Transverse colon (tissue), 4 donors: ENCODE measurements at regions not wholly inside any gene's neighbourhood (a gene's known extent, or its start where the extent isn't known, plus 50 kb on each side); places are given as distances from the start of the nearest gene placed in this dataset.

Source experiments
- DNase-seq: peaks from one replicate; pipeline ENCODE4 v3.0.0-alpha.2; 2019
- H3K27ac ChIP-seq, 4 donors: fragments of 200-600 bp; sonication (generic); 2 replicates each; pipeline ENCODE4 v1.5.1; 2016 to 2018; ENCODE audit warnings: inconsistent platforms in 4 of 4
- H3K27me3 ChIP-seq: fragments of 200-600 bp; sonication (generic); 2 replicates; pipeline ENCODE4 v1.5.1; 2017; ENCODE audit warnings: inconsistent platforms
- H3K36me3 ChIP-seq, 4 donors: fragments of 200-600 bp; sonication (generic); 2 replicates each; pipeline ENCODE4 v1.5.1; 2017 to 2019; ENCODE audit warnings: inconsistent platforms in 4 of 4
- H3K4me1 ChIP-seq, 4 donors: fragments of 200-600 bp; sonication (generic); 2 replicates each; pipeline ENCODE4 v1.5.1; 2017 to 2020; ENCODE audit warnings: inconsistent platforms in 4 of 4
- H3K4me3 ChIP-seq, 4 donors: fragments of 200-600 bp; sonication (generic); 1 replicate in 1 of 4; 2 replicates in 3 of 4; pipeline versions ENCODE4 v1.5.1 to v1.6.1; 2017 to 2019; ENCODE audit warnings: inconsistent platforms in 4 of 4
- H3K9me3 ChIP-seq, 2 donors: fragments of 200-600 bp; sonication (generic); 2 replicates each; pipeline ENCODE4 v1.5.1; 2017 to 2019; ENCODE audit warnings: inconsistent platforms in 2 of 2
- EP300 ChIP-seq: sonication (generic); formaldehyde crosslinking; IDR thresholded peaks from one replicate; pipeline ENCODE4 v1.6.1; 2017; ENCODE audit warnings: antibody characterized with exemption, low read depth
- POLR2A ChIP-seq: fragments of 450-650 bp; IDR thresholded peaks from one replicate; pipeline ENCODE4 v1.6.1; 2016; ENCODE audit warnings: antibody characterized with exemption, mild to moderate bottlenecking, moderate library complexity
- POLR2AphosphoS5 ChIP-seq, 3 donors: sonication (generic); formaldehyde crosslinking; IDR thresholded peaks; one replicate each; pipeline ENCODE4 v1.6.1; 2016; ENCODE audit warnings: antibody characterized with exemption in 3 of 3
- WGBS, 2 donors: methylation state at CpG; one replicate each; pipeline ENCODE4 v1.1.5; 2018; ENCODE audit warnings: low coverage in 1 of 2; 5-methylcytosine and 5-hydroxymethylcytosine counted together
- in situ Hi-C, 4 donors: fragments of 200-750 bp; cut with MboI; loops; one replicate each; pipeline versions ENCODE4 v1.15.0 to v1.15.1; 2017; ENCODE audit warnings: low sequenced_read_pairs in 3 of 4, low pct_ligation_motif_present in 1 of 4, low pct_unique_long_range_greater_than_20kb in 1 of 4
- intact Hi-C: fragments of 100-400 bp; cut with DNase I; formaldehyde crosslinking; loops from one replicate; pipeline ENCODE4 v1.15.1; 2023; ENCODE audit warnings: low total_unique reads
- TF ChIP-seq, protein P1 (sequence below), 5 experiments: fragments of 200-600 bp in 3 of 5; fragments of 450-650 bp in 2 of 5; sonication (generic) in 3 of 5; IDR thresholded peaks; 1 replicate in 2 of 5; 2 replicates in 3 of 5; pipeline ENCODE4 v1.5.1; 2016 to 2017; ENCODE audit warnings: antibody characterized with exemption in 5 of 5, inconsistent platforms in 3 of 5, mild to moderate bottlenecking in 2 of 5, moderate library complexity in 1 of 5

DNA sequence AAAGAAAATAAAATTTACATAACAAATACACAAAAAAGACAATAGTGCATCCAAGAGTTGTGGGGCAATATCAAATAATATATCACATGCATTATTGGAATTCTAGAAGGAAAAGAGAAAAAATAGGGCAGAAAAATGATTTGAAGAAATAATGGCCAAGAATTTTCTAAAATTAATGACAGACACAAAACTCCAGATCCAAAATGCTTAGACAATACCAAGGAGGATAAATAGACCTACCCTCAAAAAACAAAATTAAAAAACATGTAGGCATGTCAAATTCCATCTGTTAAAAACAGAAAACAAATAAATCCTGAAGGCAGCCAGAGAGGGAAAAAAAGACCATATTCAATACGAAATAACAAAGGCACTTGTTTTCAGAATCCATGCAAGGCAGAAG lies 191.5 kb upstream of the ZNF536 start:
- H3K27me3 ChIP-seq = no peaks in the 10 kb centered on the region
- H3K36me3 ChIP-seq = no peaks in the 10 kb centered on the region
- DNase-seq = no peak
- in situ Hi-C loops = no loop called here
- no peak overlapping the region for H3K4me3 ChIP-seq
- TF ChIP-seq EP300 (no peak), POLR2AphosphoS5 (IDR thresholded peaks at IDR 0.05) (no peak)
- intact Hi-C loops = no loop called here
- peaks cover 24 to 26% of the 10 kb centered on the region in 2 donors for H3K9me3 ChIP-seq
- WGBS, 2 donors = 76 to 92% methylated on average over 1 of the region's 1 CpG
- no peak overlapping the region for H3K27ac ChIP-seq
- no peaks in the 10 kb centered on the region for H3K4me1 ChIP-seq

DNA sequence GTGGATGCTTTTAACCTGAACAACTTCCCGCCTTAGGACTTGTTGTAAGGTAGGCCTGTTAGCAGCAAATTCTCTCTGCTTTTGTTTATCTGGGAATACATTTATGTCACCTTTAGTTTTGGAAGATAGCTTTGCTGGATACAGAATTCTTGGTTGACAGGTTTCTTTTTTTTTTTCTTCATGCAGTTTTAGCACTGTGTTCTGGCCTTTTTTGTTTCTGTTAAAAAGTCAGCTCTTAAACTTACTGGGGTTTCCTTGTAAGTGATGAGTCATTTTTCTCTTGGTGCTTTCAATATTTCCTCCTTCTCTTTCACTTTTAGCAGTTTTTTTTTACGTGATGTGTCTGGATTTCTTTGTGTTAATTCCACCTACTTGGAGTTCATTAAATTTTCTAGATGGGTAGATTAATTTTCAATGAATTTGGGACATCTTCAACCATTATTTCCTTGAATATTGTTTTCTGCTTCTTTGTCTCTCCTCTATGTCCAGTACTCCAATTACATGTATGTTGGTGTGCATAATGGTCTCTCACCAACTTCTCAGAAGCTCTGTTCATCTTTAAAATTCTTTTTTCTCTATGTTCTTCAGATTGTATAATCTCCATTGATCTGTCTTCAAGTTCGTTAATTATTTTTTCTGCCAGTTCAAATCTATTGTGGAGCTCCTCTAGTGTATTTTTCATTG lies 188.2 kb upstream of the ZNF536 start:
- in situ Hi-C loops = no loop called here
- TF ChIP-seq POLR2A (no peak), POLR2AphosphoS5 (IDR thresholded peaks at IDR 0.05) (no peak), EP300 (no peak)
- TF ChIP-seq, protein P1, sequence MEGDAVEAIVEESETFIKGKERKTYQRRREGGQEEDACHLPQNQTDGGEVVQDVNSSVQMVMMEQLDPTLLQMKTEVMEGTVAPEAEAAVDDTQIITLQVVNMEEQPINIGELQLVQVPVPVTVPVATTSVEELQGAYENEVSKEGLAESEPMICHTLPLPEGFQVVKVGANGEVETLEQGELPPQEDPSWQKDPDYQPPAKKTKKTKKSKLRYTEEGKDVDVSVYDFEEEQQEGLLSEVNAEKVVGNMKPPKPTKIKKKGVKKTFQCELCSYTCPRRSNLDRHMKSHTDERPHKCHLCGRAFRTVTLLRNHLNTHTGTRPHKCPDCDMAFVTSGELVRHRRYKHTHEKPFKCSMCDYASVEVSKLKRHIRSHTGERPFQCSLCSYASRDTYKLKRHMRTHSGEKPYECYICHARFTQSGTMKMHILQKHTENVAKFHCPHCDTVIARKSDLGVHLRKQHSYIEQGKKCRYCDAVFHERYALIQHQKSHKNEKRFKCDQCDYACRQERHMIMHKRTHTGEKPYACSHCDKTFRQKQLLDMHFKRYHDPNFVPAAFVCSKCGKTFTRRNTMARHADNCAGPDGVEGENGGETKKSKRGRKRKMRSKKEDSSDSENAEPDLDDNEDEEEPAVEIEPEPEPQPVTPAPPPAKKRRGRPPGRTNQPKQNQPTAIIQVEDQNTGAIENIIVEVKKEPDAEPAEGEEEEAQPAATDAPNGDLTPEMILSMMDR (IDR thresholded peaks at IDR 0.05) = no peak
- WGBS, 2 donors = 56 to 71% methylated on average over 2 to 3 of the region's 3 CpGs
- Histone ChIP-seq H3K9me3 (peaks cover 24 to 26% of the 10 kb centered on the region in 2 donors), H3K4me1 (no peaks in the 10 kb centered on the region), H3K27me3 (no peaks in the 10 kb centered on the region), H3K36me3 (no peaks in the 10 kb centered on the region), H3K27ac (no peak overlapping the region), H3K4me3 (no peak overlapping the region)
- intact Hi-C loops = no loop called here
- no peak for DNase-seq

DNA sequence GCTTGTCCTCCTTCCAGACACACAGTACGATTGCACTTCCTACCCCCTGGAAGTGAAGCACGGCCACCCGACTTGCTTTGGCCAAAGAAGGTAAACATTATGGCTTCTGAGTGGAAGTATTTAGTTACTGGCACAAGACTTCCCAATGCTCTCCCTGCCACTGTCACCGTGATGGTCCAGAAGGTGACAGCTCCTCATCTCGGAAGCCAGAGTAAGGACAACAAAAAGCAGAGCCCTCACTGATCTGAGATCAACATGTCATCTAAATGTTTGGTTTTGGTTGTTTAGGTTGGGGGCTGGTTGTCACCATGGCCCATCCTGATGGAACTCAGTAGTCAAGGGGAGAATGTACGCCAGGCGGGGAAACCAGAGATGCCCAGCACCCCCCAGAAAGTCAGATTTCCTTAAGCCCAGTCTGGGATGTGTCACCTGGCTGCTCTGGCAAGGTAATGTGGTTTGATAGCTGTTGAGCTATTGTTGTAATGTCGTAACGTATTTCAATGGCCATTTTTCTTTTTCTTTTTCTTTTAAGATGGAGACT lies 170.1 kb upstream of the ZNF536 start:
- TF ChIP-seq, protein P1 (IDR thresholded peaks at IDR 0.05) = no peak
- TF ChIP-seq POLR2A (no peak), POLR2AphosphoS5 (IDR thresholded peaks at IDR 0.05) (no peak), EP300 (no peak)
- H3K27me3 ChIP-seq = no peaks in the 10 kb centered on the region
- no peak overlapping the region for H3K27ac ChIP-seq
- WGBS, 2 donors = 71 to 87% methylated on average over 3 to 9 of the region's 9 CpGs
- no peak for DNase-seq
- intact Hi-C loops = no loop called here
- no peaks in the 10 kb centered on the region for H3K36me3 ChIP-seq
- no peak overlapping the region for H3K4me3 ChIP-seq
- H3K4me1 ChIP-seq = no peaks in the 10 kb centered on the region
- in situ Hi-C loops = no loop called here
- no peaks in the 10 kb centered on the region for H3K9me3 ChIP-seq

DNA sequence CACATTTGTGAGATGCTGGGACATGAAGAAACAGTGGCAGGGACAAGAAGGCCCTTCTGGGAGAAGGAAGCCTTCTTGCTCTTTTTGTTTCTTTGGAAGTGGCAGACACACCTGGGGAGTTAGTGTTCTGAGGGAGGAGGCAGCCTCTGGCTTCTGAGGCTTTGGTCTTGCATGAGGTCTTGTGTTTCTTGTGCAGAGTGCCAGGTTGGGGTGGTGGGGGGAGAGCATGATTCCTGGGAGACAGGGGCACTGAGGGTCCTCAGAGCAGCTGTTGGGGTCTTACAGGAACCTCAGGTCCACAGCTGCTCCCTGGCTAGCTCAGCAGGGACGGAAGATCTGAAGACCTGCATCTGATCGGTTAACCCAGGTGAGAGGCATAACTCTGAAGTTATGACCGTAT lies 167.5 kb upstream of the ZNF536 start:
- in situ Hi-C loops (no loop called here), intact Hi-C loops (no loop called here)
- no peaks in the 10 kb centered on the region for H3K36me3 ChIP-seq
- DNase-seq = no peak
- WGBS, 2 donors = 82 to 98% methylated on average over 2 to 3 of the region's 3 CpGs
- no peaks in the 10 kb centered on the region for H3K9me3 ChIP-seq
- no peak overlapping the region for H3K4me3 ChIP-seq
- H3K4me1 ChIP-seq = no peaks in the 10 kb centered on the region
- H3K27me3 ChIP-seq = no peaks in the 10 kb centered on the region
- no peak for TF ChIP-seq EP300
- no peak overlapping the region for H3K27ac ChIP-seq

DNA sequence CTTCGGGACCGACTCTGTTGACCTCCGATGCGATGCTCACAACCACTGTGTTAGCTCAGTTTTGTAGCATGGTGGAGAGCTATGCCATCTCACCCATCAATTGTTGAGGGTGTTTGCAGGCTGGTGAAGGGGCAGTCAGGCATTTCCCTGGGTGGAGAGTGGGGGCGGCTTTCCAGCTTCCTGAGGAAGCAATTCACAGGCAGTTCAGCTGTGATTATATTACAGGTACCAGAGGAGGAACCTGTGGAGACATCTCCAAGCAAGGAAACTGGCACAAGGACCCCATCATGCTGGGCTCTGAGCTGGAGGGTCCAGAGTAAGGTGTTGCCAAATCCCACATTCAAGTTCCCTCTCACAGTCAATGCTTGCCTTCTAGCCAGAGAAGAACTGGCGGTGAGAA lies 166.0 kb upstream of the ZNF536 start:
- in situ Hi-C loops = no loop called here

More for the DNA sequence above, 166.0 kb upstream of the ZNF536 start:
- Histone ChIP-seq H3K27ac (no peak overlapping the region), H3K27me3 (no peaks in the 10 kb centered on the region), H3K9me3 (no peaks in the 10 kb centered on the region), H3K4me1 (no peaks in the 10 kb centered on the region), H3K36me3 (no peaks in the 10 kb centered on the region), H3K4me3 (no peak overlapping the region)
- intact Hi-C loops = no loop called here
- DNase-seq = no peak
- TF ChIP-seq EP300 (no peak), POLR2A (no peak), POLR2AphosphoS5 (IDR thresholded peaks at IDR 0.05) (no peak)
- TF ChIP-seq, protein P1 (IDR thresholded peaks at IDR 0.05) = no peak
- WGBS, 2 donors = 83 to 92% methylated on average over 4 to 6 of the region's 6 CpGs
